ENCODE measurements at regions not wholly inside any gene's neighbourhood (a gene's known extent, or its start where the extent isn't known, plus 50 kb on each side); places are given as distances from the start of the nearest gene placed in this dataset.

GRCh38 chr5:82942083-82942881, 134.9 kb downstream of the TMEM167A start:
- Histone ChIP-seq H3K79me2 (ENCODE audit: control insufficient read depth in 1 of 2, insufficient read depth in 2 of 2, low read length in 2 of 2) (no peaks in the 10 kb centered on the region), H2BK5ac (ENCODE audit: low read depth, low read length) (no peak overlapping the region), H3K23me2 (ENCODE audit: low read depth, low read length) (no peaks in the 10 kb centered on the region), H2AFZ (ENCODE audit: low read length) (no peak overlapping the region), H4K91ac (replicated peaks; ENCODE audit: insufficient read length, low read length) (no peak overlapping the region), H3K79me1 (ENCODE audit: low read depth, low read length) (no peaks in the 10 kb centered on the region), H3K23ac (ENCODE audit: insufficient read length) (no peak overlapping the region), H4K20me1 (replicated peaks in 1 of 2; ENCODE audit: control insufficient read depth in 1 of 2, insufficient read depth in 2 of 2, low read length in 2 of 2) (no peaks in the 10 kb centered on the region), H3K14ac (ENCODE audit: insufficient read length) (no peak overlapping the region), H4K8ac (ENCODE audit: extremely low read depth, insufficient read depth, low read length) (no peak overlapping the region), H3K18ac (ENCODE audit: extremely low read depth, low read length) (no peak overlapping the region), H2BK12ac (ENCODE audit: low read depth, low read length) (no peak overlapping the region), H2AK5ac (ENCODE audit: low read depth, low read length) (no peak overlapping the region), H2BK15ac (ENCODE audit: low read length) (no peak overlapping the region), H3K36me3 (ENCODE audit: control insufficient read depth in 2 of 4, insufficient read depth in 4 of 4, low read length in 3 of 4) (no peaks in the 10 kb centered on the region; a peak in 1 of 8 replicates), H3K27me3 (replicated peaks in 1 of 4; ENCODE audit: control insufficient read depth in 3 of 4, extremely low read depth in 1 of 4, insufficient read depth in 3 of 4, low read length in 3 of 4) (no peaks in the 10 kb centered on the region), H2BK20ac (ENCODE audit: low read length) (no peak overlapping the region), H3K27ac (ENCODE audit: low read depth, low read length) (no peak overlapping the region), H3K9me3 (ENCODE audit: insufficient read depth in 2 of 2, low read depth in 1 of 2, low read length in 1 of 2) (peaks cover 9 to 13% of the 10 kb centered on the region in 2 experiments; a peak in 3 of 4 replicates), H3K4me1 (replicated peaks in 1 of 4; ENCODE audit: control insufficient read depth in 3 of 4, insufficient read depth in 4 of 4, low read length in 3 of 4) (no peaks in the 10 kb centered on the region), H3K4me3 (ENCODE audit: extremely low read depth in 1 of 4, insufficient read depth in 2 of 4, low read depth in 3 of 4, low read length in 4 of 4) (no peak overlapping the region), H3K9ac (replicated peaks in 1 of 4; ENCODE audit: extremely low read depth in 1 of 4, low read depth in 3 of 4, low read length in 3 of 4) (no peak overlapping the region), H4K5ac (ENCODE audit: insufficient read length, low read depth, low read length) (no peak overlapping the region), H3K56ac (replicated peaks; ENCODE audit: insufficient read length, low read depth, low read length) (no peak overlapping the region), H2BK120ac (replicated peaks; ENCODE audit: low read depth, low read length) (no peak overlapping the region), H3K4ac (replicated peaks; ENCODE audit: insufficient read length, low read depth, low read length) (no peak overlapping the region), H3K4me2 (ENCODE audit: insufficient read depth in 1 of 2, low read depth in 2 of 2, low read length in 2 of 2) (no peak overlapping the region)
- ChIA-PET POLR2A (ENCODE audit: partially characterized antibody) (interaction anchor here (0.6 kb wide), 1 partner anchor 138 kb away, joined by 3 read pairs; no protein-coding TSS in a partner anchor), CTCF (ENCODE audit: partially characterized antibody) (interaction anchor here (1.3 kb wide), 1 partner anchor 149 kb away, joined by 4 read pairs; no protein-coding TSS in a partner anchor)
- FAIRE-seq, result no peak
- WGBS, 2 experiments (ENCODE audit: extremely low coverage in 1 of 2, insufficient coverage in 1 of 2, insufficient read length in 1 of 2, insufficient replicate concordance in 2 of 2, low coverage in 1 of 2, low lambda C conversion rate in 2 of 2, missing lambda C conversion rate in 1 of 2), result 83% methylated on average over 1 of the region's 1 CpG; no CpG with 5 or more reads in 1 of the 2 experiments
- DNase-seq (ENCODE audit: low read depth in 1 of 2, low spot score in 2 of 2), result no peak
- no peak for TF ChIP-seq SUZ12 (IDR thresholded peaks at IDR 0.05; ENCODE audit: low read length)
- no peak for TF ChIP-seq POLR2A (IDR thresholded peaks at IDR 0.05; ENCODE audit: control extremely low read depth in 1 of 2, low read depth in 2 of 2, low read length in 2 of 2)
- no peak for TF ChIP-seq TEAD4 (IDR thresholded peaks at IDR 0.05; ENCODE audit: low read depth, low read length)
- no peak for TF ChIP-seq HDAC2 (IDR thresholded peaks at IDR 0.05; ENCODE audit: borderline replicate concordance in 1 of 2, low read depth in 2 of 2, low read length in 2 of 2)
- TF ChIP-seq E2F6 (IDR thresholded peaks at IDR 0.05), result no peak
- no peak for TF ChIP-seq KDM4A (IDR thresholded peaks at IDR 0.05; ENCODE audit: low read depth, low read length, severe bottlenecking)
- no peak for TF ChIP-seq TAF7 (optimal IDR thresholded peaks at IDR 0.05; ENCODE audit: borderline replicate concordance, low read depth, low read length)
- no peak for TF ChIP-seq KDM1A (IDR thresholded peaks at IDR 0.05; ENCODE audit: borderline replicate concordance, low read length)
- TF ChIP-seq ATF2 (IDR thresholded peaks at IDR 0.05; ENCODE audit: low read length), result no peak
- TF ChIP-seq SP2 (IDR thresholded peaks at IDR 0.05; ENCODE audit: low read length), result no peak

All from H1 (cell line).